Pancreas (tissue), 10 donors: ENCODE measurements at regions not wholly inside any gene's neighbourhood (a gene's known extent, or its start where the extent isn't known, plus 50 kb on each side); places are given as distances from the start of the nearest gene placed in this dataset.

Source experiments
- ATAC-seq, 4 donors: fragments of 200-7000 bp; cut with Tn5 transposase; one replicate each; pipeline versions ENCODE4 v1.8.0 to v1.9.1; 2020; ENCODE audit warnings: mild to moderate bottlenecking in 4 of 4, moderate library complexity in 4 of 4
- DNase-seq, 6 donors: peaks; one replicate each; pipeline ENCODE4 v3.0.0-alpha.2; 2020
- FAIRE-seq: peaks from 2 replicates; lab custom pipeline; 2012; peaks lifted over from hg19 to GRCh38; lab: Jason Lieb, UNC
- H3K27ac ChIP-seq, 4 donors: fragments of 200-600 bp; sonication (generic); 1 replicate in 3 of 4; 2 replicates in 1 of 4; pipeline versions ENCODE4 v1.5.0 to v1.8.0; 2020
- H3K27me3 ChIP-seq, 4 donors: fragments of 200-600 bp; one replicate each; pipeline ENCODE4 v1.8.0; 2021
- H3K36me3 ChIP-seq, 3 donors: fragments of 200-600 bp; sonication (generic) in 1 of 3; one replicate each; pipeline versions ENCODE4 v1.5.0 to v1.8.0; 2020 to 2021
- H3K4me1 ChIP-seq, 3 donors: fragments of 200-600 bp; one replicate each; pipeline ENCODE4 v1.8.0; 2021
- H3K4me3 ChIP-seq, 4 donors: fragments of 200-600 bp; sonication (generic) in 2 of 4; one replicate each; pipeline versions ENCODE4 v1.5.0 to v1.8.0; 2020 to 2021
- H3K9me3 ChIP-seq, 4 donors: fragments of 200-600 bp; one replicate each; pipeline ENCODE4 v1.8.0; 2021
- WGBS, 2 donors: extraction: QIAGEN DNeasy Blood & Tissue Kit; methylation state at CpG; one replicate each; pipeline ENCODE4 v1.1.7; 2013; 5-methylcytosine and 5-hydroxymethylcytosine counted together
- intact Hi-C, 3 donors: fragments of 100-400 bp; cut with DNase I; formaldehyde crosslinking; loops; one replicate each; pipeline versions ENCODE4 v1.11.1 to v1.14.2; 2022
- TF ChIP-seq, protein P1 (sequence below), 4 donors: fragments of 200-600 bp; sonication (generic) in 3 of 4; IDR thresholded peaks; one replicate each; pipeline versions ENCODE4 v1.5.0 to v1.8.0; 2021; ENCODE audit warnings: antibody characterized with exemption in 4 of 4
- donor health status: healthy with polysubstance abuse.
- donor health status: DM: no; HTN: no; CAD: no; lungs with moderate emphysema.
- donor health status: DM: no; HTN: no; CAD: no.
- donor health status: control.
- donor health status: control.
- donor health status: Bipolar disorder and iron deficiency.
- donor health status: DM: yes; HTN: yes; CAD: no.
- donor health status: DM: no; HTN: no; CAD: no.
- donor health status: DM: no; HTN: no; CAD: no.
- donor health status: DM: yes; HTN: yes; CAD: no.

GRCh38 chr7:33754933-33755928 lies 150.1 kb upstream of the BMPER start:
- TF ChIP-seq, protein P1, sequence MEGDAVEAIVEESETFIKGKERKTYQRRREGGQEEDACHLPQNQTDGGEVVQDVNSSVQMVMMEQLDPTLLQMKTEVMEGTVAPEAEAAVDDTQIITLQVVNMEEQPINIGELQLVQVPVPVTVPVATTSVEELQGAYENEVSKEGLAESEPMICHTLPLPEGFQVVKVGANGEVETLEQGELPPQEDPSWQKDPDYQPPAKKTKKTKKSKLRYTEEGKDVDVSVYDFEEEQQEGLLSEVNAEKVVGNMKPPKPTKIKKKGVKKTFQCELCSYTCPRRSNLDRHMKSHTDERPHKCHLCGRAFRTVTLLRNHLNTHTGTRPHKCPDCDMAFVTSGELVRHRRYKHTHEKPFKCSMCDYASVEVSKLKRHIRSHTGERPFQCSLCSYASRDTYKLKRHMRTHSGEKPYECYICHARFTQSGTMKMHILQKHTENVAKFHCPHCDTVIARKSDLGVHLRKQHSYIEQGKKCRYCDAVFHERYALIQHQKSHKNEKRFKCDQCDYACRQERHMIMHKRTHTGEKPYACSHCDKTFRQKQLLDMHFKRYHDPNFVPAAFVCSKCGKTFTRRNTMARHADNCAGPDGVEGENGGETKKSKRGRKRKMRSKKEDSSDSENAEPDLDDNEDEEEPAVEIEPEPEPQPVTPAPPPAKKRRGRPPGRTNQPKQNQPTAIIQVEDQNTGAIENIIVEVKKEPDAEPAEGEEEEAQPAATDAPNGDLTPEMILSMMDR (IDR thresholded peaks at IDR 0.05), result no peak
- WGBS, 2 donors, result 49 to 52% methylated on average over 15 of the region's 15 CpGs
- Histone ChIP-seq H3K36me3 (no peaks in the 10 kb centered on the region), H3K27me3 (no peaks in the 10 kb centered on the region), H3K27ac (no peak overlapping the region), H3K4me3 (no peak overlapping the region), H3K9me3 (no peaks in the 10 kb centered on the region), H3K4me1 (no peaks in the 10 kb centered on the region)
- ATAC-seq, result no peak
- FAIRE-seq, result no peak
- intact Hi-C loops, result loop anchor here in 1 of 3 donors (10.0 kb wide), 1 partner anchor 140 kb away; no protein-coding TSS in a partner anchor
- no peak for DNase-seq

DNA sequence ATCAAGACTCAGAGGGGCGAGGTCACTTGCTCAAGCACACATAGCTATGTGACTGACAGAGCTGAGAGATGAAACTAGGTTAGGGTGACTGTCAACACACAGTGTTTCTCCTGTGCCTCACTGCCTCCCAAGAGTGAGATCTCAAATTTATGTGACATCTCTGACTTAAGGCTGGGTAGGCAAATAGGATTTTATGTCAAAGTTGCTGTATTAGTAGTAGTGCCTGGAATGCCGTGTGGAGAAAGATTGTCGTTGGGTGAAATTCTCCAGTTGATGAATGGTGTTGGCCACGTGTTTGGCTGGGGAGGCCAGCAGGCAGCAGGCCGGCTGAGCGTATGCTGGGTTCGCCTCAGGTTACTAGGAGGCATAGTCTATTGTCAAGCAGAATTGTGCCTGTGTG lies 148.3 kb upstream of the BMPER start:
- Histone ChIP-seq H3K27me3 (no peaks in the 10 kb centered on the region), H3K9me3 (no peaks in the 10 kb centered on the region), H3K4me3 (no peak overlapping the region), H3K4me1 (no peaks in the 10 kb centered on the region), H3K36me3 (no peaks in the 10 kb centered on the region), H3K27ac (no peak overlapping the region)
- TF ChIP-seq, protein P1 (IDR thresholded peaks at IDR 0.05), result no peak
- 68 to 71% methylated on average over 7 of the region's 7 CpGs for WGBS, 2 donors
- DNase-seq (no peak), ATAC-seq (peak in 2 of 4 donors; percentile 25 to 30), FAIRE-seq (no peak)
- intact Hi-C loops, result loop anchor here in 1 of 3 donors (10.0 kb wide), 1 partner anchor 138 kb away; no protein-coding TSS in a partner anchor

- H3K27ac ChIP-seq, result no peak overlapping the region
- H3K27me3 ChIP-seq, result no peaks in the 10 kb centered on the region
- WGBS, 2 donors, result 24 to 33% methylated on average over 4 of the region's 4 CpGs
- no peaks in the 10 kb centered on the region for H3K9me3 ChIP-seq
- H3K36me3 ChIP-seq, result no peaks in the 10 kb centered on the region
- peak in 1 of 4 donors; percentile 36 for ATAC-seq
- no peak overlapping the region for H3K4me3 ChIP-seq
- no peaks in the 10 kb centered on the region for H3K4me1 ChIP-seq
- no peak for DNase-seq
- TF ChIP-seq, protein P1 (IDR thresholded peaks at IDR 0.05), result peak; percentile 35 to 58 (median 54)
- peak; percentile 74 for FAIRE-seq
- intact Hi-C loops, result loop anchor here in 1 of 3 donors (10.0 kb wide), 1 partner anchor 137 kb away; no protein-coding TSS in a partner anchor
These were observed 147.7 kb upstream of the BMPER start for GRCh38 chr7:33757563-33758165.

DNA sequence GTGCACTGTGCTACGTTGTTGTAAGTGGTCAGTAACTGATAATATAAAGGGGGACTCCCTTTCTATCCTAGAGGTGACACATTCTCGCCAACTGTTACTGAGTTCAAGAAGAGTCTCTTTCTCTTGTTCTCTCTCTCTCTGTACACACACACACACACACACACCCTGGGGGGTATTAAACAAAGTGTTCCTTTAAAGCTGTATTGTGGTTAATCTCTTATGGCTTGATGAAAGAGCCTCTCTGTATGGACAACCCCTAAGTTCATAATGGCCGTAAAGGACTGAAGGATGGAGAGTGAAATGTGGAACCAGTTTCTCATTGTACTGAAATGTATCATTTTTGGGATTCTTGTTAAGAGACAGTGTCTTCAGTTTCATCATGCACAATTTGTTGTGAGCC lies 145.2 kb upstream of the BMPER start:
- WGBS, 2 donors, result 91 to 94% methylated on average over 3 of the region's 3 CpGs
- TF ChIP-seq, protein P1 (IDR thresholded peaks at IDR 0.05), result no peak
- H3K9me3 ChIP-seq, result no peaks in the 10 kb centered on the region
- no peaks in the 10 kb centered on the region for H3K36me3 ChIP-seq
- DNase-seq, result no peak
- no peak overlapping the region for H3K27ac ChIP-seq
- intact Hi-C loops, result no loop called here
- no peak for ATAC-seq
- H3K4me1 ChIP-seq, result peaks cover 0 to 5% (median 3%) of the 10 kb centered on the region in 3 donors
- FAIRE-seq, result no peak
- H3K4me3 ChIP-seq, result no peak overlapping the region
- no peaks in the 10 kb centered on the region for H3K27me3 ChIP-seq
